Head of caudate nucleus (tissue), 42 donors: ENCODE measurements at regions not wholly inside any gene's neighbourhood (a gene's known extent, or its start where the extent isn't known, plus 50 kb on each side); places are given as distances from the start of the nearest gene placed in this dataset.

Experiments
- DNase-seq, 42 donors: peaks; one replicate each; pipeline versions ENCODE4 v3.0.0 to v3.0.0-alpha.2; 2020 to 2021; ENCODE audit warnings: mixed read lengths in 7 of 42
- intact Hi-C: fragments of 100-400 bp; cut with DNase I; formaldehyde crosslinking; loops from one replicate; pipeline ENCODE4 v1.15.0; 2022

GRCh38 chr9:108149326-108149725 is 659.8 kb upstream of the KLF4 start:
- intact Hi-C loops = no loop called here
- DNase-seq = no peak

GRCh38 chr9:108142504-108143201 is 653.1 kb upstream of the KLF4 start:
- intact Hi-C loops = no loop called here
- DNase-seq = peak; percentile 15 to 81 (median 56)

- intact Hi-C loops = no loop called here
- peak in 2 of 42 donors; percentile 13 to 55 for DNase-seq
These were observed 652.6 kb upstream of the KLF4 start for GRCh38 chr9:108142142-108142503.

DNA sequence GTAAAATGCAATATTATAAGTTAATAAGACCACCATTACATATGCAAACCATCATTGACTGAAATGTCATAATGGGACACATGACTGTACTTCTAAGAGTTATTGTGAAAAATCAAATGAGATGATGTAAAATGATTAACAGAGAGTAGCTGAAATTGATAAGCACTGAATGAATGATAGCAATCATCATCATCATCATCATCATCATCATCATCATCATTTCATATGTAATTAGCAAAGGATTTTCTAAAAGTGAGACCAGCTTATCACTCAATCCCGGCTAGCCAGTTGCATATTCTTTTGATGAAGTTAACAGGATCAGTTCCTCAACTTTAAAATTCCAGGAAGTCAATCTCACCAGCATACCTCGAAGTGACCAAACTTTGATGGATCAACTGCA is 650.3 kb upstream of the KLF4 start:
- no peak for DNase-seq
- intact Hi-C loops = no loop called here

- intact Hi-C loops = no loop called here
These were observed 648.9 kb upstream of the KLF4 start for GRCh38 chr9:108138516-108138915.

GRCh38 chr9:108136656-108137055 is 647.1 kb upstream of the KLF4 start:
- intact Hi-C loops = no loop called here

More at GRCh38 chr9:108138516-108138915, 648.9 kb upstream of the KLF4 start:
- no peak for DNase-seq

GRCh38 chr9:108134486-108135128 is 645.0 kb upstream of the KLF4 start:
- intact Hi-C loops = no loop called here
- DNase-seq = no peak

More at GRCh38 chr9:108136656-108137055, 647.1 kb upstream of the KLF4 start:
- DNase-seq = no peak

- DNase-seq = no peak
- intact Hi-C loops = no loop called here
These were observed 644.1 kb upstream of the KLF4 start for GRCh38 chr9:108133680-108134079.

DNA sequence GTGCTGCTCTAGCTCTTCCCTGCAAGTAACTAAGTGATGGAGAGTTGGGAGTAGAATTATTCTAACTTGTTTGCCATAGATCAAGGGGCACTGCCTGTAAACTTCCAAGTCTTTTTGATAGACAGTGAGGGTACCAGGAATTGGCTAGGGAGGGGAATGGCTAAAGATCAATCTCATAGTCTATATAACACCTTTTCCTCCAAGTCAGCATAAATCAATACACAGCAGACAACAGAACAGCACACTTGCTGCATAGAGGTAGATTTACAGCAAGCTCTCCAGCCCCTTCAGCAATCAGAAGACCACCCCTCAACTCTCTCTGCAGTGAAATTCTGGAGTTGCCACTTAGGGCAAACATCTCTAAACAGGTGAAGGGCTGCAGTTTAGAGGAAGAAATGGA is 643.5 kb upstream of the KLF4 start:
- intact Hi-C loops = no loop called here
- no peak for DNase-seq

DNA sequence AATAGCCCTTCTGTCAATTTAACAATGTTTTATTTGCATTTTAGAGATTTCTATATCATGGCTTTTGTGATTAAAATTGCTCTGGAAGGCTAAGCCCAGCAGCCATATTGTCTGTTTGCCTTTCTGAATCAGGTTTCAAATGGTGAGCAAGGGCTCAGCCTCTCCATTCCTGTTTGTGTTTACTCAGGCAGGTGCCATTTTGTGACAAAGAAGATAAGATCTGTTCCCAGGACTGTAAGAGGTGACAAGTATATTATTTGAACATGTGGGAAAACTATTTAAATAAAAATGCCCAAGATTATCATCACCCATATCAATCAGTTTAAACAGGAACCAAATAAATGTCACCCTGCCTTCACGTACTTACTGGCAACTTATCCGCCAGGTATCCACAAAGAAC is 641.3 kb upstream of the KLF4 start:
- DNase-seq = no peak
- intact Hi-C loops = no loop called here

- intact Hi-C loops = no loop called here
- DNase-seq = peak in 1 of 42 donors; percentile 9
These were observed 636.1 kb upstream of the KLF4 start for GRCh38 chr9:108125625-108126024.

- no peak for DNase-seq
- intact Hi-C loops = no loop called here
These were observed 630.1 kb upstream of the KLF4 start for GRCh38 chr9:108119530-108120113.

- DNase-seq = no peak
- intact Hi-C loops = no loop called here
These were observed 628.2 kb upstream of the KLF4 start for GRCh38 chr9:108117795-108118194.

DNA sequence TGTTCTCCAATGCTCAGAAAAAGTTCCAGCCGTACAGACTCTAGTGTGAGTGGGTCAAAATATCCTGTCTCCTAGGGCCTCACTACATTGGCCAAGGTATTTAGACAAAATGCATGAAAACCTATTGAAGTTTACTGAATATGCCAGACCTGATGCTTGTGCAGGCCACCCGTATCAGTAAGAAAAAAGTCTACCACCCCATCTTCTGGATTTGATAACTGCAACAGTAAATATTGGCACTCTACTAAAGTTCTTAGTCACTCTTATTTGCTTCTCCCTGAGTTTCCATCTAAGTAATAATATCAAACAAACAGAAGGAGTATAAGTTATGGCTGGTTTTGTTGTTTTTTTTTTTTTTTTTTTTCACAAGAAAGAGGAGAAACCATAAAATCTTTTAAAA is 627.7 kb upstream of the KLF4 start:
- intact Hi-C loops = no loop called here
- no peak for DNase-seq

DNA sequence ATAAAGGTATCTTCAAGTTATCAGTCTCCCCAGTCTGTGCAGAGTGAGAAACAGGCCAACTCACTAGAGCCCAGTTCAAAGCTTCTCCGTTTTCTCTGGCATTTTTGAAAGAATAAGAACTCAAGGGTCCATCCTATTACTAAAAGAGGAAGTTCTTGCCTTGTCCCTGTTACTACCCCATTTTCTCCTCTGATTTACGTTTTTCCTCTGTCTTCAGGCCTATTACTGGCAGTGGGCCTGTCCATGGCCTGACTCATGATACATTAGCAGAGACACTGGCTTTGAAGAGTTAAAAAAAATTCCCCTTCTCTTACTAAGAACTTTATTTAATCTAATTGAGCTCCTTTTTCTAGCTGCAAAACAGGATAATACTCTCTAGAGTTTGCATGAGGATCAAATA is 624.0 kb upstream of the KLF4 start:
- no peak for DNase-seq
- intact Hi-C loops = no loop called here

DNA sequence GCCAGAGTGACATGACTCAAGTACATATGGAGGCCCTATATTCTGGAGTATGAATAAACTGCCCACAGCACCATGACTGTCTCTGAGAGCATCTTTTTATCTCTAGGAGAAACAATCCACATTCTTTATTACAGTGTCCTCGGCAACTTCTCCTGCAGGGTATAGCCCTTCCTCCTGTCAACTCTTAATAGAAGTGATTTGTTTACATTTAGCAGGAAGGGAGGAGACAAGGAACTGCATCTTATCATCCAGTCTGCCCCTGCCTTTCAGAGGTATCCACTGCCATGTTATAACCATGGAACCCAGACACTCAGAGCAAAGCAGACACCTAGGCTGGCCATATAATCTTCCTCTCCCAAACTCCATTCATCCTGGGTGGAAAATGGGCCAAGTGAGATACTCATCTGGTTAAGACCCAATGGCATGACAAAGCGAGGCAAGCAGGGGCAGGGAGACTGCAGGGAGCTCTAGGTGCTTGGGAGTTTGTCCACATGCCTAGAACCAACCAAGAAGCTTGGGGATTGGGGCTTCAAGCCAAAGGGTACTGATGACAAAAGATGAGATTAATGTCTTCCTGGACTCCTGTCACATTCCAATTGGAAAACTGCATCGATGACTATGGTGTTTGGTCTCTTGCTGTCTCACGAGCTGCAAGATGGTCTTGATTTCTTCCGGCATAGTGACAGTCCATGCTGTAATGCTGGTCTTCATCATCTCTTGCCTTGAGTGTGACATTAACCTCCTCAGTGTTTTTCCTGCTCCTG is 620.5 kb upstream of the KLF4 start:
- DNase-seq = no peak
- intact Hi-C loops = no loop called here

- intact Hi-C loops = no loop called here
- no peak for DNase-seq
These were observed 619.4 kb upstream of the KLF4 start for GRCh38 chr9:108108852-108109448.

DNA sequence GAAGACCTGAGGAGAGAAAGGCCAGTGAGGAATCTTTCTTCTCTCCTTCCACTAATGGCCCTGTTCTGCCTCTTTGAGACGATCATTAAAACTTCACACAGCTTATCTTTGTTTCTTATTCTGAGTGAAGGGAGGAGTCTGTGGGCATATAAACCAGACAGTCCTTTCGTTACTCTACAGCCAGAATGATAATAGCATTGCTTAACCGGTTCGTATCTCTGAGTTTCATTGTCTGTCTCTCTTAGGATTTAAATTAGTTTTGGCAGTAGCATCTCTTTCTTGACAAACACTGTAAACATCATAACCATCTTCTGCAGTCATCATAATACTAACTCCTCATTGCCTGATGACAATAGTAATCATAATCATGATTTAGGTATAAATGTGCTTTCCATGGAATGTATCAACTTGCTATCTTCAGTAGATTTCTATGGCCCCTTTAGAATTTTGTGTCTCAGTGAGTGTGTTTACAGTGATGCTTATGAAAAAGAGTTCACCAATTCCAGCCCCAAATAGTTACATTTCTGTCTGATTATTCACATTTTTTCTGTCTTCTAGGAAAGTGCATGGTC is 618.8 kb upstream of the KLF4 start:
- no peak for DNase-seq
- intact Hi-C loops = no loop called here

DNA sequence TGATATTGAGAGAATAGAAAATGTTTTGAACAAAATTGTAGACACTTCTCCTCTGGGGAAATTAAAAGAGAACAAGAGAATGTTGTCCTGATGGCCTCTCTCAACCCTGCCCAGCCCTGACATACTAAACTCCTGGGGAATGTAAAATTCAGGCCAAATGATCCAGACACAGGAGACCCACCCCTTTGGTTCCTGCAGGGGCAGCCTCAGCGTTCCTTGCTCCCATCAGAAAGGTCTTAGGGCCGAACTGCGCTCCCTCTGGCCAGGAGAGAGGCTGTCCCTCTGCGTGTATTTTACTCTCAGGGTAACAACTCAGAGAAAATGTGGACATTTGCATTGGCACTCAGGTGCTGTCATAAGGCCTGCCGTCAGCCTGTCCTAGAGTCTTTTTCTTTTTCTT is 616.3 kb upstream of the KLF4 start:
- intact Hi-C loops = no loop called here
- no peak for DNase-seq
